K562 (cell line): ENCODE measurements at regions not wholly inside any gene's neighbourhood (a gene's known extent, or its start where the extent isn't known, plus 50 kb on each side); places are given as distances from the start of the nearest gene placed in this dataset.

ENCODE experiments used
- ATAC-seq: fragments of 200-7000 bp; cut with Tn5 transposase; 3 replicates; pipeline ENCODE4 v1.9.1; 2020; ENCODE audit warnings: moderate library complexity
- BruUV-seq: library from RNA; stranded (reverse); fragments of 400-500 nt; replicated peaks from 2 replicates; lab custom pipeline; 2021; lab: Mats Ljungman, UMichigan
- CTCF ChIA-PET: fragments of 300-600 bp; formaldehyde crosslinking; extraction: SDS; loops from one replicate; lab custom pipeline; 2021; ENCODE audit warnings: low intra/inter-chr PET ratio; lab: Yijun Ruan, JAX
- POLR2A ChIA-PET: fragments of 300-600, 350-650 bp; sonication (Branson Sonifier 250); formaldehyde crosslinking; extraction: SDS; loops from one replicate; lab custom pipeline; 2021; ENCODE audit warnings: antibody characterized with exemption, inconsistent platforms; lab: Yijun Ruan, JAX
- DNase-seq, 4 experiments: peaks; one replicate each; pipeline versions ENCODE4 v3.0.0 to v3.0.0-alpha.2; 2011 to 2018; ENCODE audit warnings: low spot score in 3 of 4, mixed read lengths in 3 of 4; ENCODE audit errors: extremely low read depth in 1 of 4
- FAIRE-seq: peaks from 2 replicates; lab custom pipeline; 2011; peaks lifted over from hg19 to GRCh38; lab: Jason Lieb, UNC
- H2AFZ ChIP-seq: 2 replicates; pipeline ENCODE4 v1.6.0; 2011; ENCODE audit warnings: low read depth, low read length, control low read depth, inconsistent platforms
- H3K27ac ChIP-seq: fragments of 200-600 bp; 3 replicates; pipeline ENCODE4 v1.8.0; 2011; ENCODE audit warnings: low read depth, mild to moderate bottlenecking, control low read depth, inconsistent platforms, low read length, moderate library complexity, mixed read lengths; ENCODE audit errors: extremely low read depth
- H3K27me3 ChIP-seq, 2 experiments: fragments of 300-600 bp in 1 of 2; 2 replicates in 1 of 2; 3 replicates in 1 of 2; pipeline versions ENCODE4 v1.6.0 to v1.8.0; 2011; ENCODE audit warnings: inconsistent platforms in 2 of 2, low read length in 2 of 2, mild to moderate bottlenecking in 1 of 2, mixed read lengths in 1 of 2, moderate library complexity in 1 of 2; ENCODE audit not compliant: control insufficient read depth in 2 of 2, insufficient read depth in 2 of 2
- H3K36me3 ChIP-seq: fragments of 300-600 bp; 3 replicates; pipeline ENCODE4 v1.8.0; 2011; ENCODE audit warnings: mild to moderate bottlenecking, low read length, inconsistent platforms; ENCODE audit not compliant: control insufficient read depth, insufficient read depth
- H3K4me1 ChIP-seq, 2 experiments: fragments of 200-600 bp in 1 of 2; replicated peaks in 1 of 2; 2 replicates in 1 of 2; 3 replicates in 1 of 2; pipeline versions ENCODE4 v1.5.1 to v1.8.0; 2011; ENCODE audit warnings: inconsistent platforms in 2 of 2, low read length in 2 of 2, mild to moderate bottlenecking in 1 of 2, mixed read lengths in 1 of 2, moderate library complexity in 1 of 2; ENCODE audit not compliant: control insufficient read depth in 2 of 2, insufficient read depth in 2 of 2
- H3K4me2 ChIP-seq: 2 replicates; pipeline ENCODE4 v1.6.1; 2011; ENCODE audit warnings: low read length, control low read depth, inconsistent platforms, mixed read lengths; ENCODE audit not compliant: insufficient read depth
- H3K4me3 ChIP-seq: fragments of 200-600 bp; sonication (generic), shearing (Covaris generic); 2 replicates; pipeline ENCODE4 v1.5.1; 2016; ENCODE audit warnings: control low read depth, inconsistent platforms
- H3K79me2 ChIP-seq: fragments of 200-600 bp; 3 replicates; pipeline ENCODE4 v1.8.0; 2011; ENCODE audit warnings: low read length, inconsistent platforms; ENCODE audit not compliant: control insufficient read depth, insufficient read depth
- H3K9ac ChIP-seq, 2 experiments: 2 replicates each; pipeline versions ENCODE4 v1.6.0 to v1.6.1; 2011; ENCODE audit warnings: low read depth in 2 of 2, low read length in 2 of 2, control low read depth in 1 of 2, inconsistent platforms in 1 of 2, mild to moderate bottlenecking in 1 of 2, mixed read lengths in 1 of 2; ENCODE audit not compliant: insufficient read depth in 1 of 2
- H3K9me1 ChIP-seq: one replicate; pipeline ENCODE4 v1.6.0; 2011; ENCODE audit warnings: inconsistent platforms, mild to moderate bottlenecking, low read length, moderate library complexity; ENCODE audit not compliant: control insufficient read depth, insufficient read depth
- H3K9me3 ChIP-seq: replicated peaks from 2 replicates; pipeline ENCODE4 v1.5.1; 2011; ENCODE audit warnings: low read depth, low read length, inconsistent platforms; ENCODE audit not compliant: control insufficient read depth, insufficient read depth
- H4K20me1 ChIP-seq: replicated peaks from 2 replicates; pipeline ENCODE4 v1.6.1; 2011; ENCODE audit warnings: low read length, inconsistent platforms, mixed read lengths; ENCODE audit not compliant: control insufficient read depth, insufficient read depth
- CHCHD3 ChIP-seq: fragments of 250-450 bp; sonication (Bioruptor Pico); IDR thresholded peaks from 2 replicates; pipeline ENCODE4 v2.1.2; 2022; ENCODE audit warnings: mild to moderate bottlenecking
- FOXK2 ChIP-seq, 2 experiments: fragments of 450-650 bp; IDR thresholded peaks in 1 of 2; conservative IDR thresholded peaks in 1 of 2; 2 replicates each; pipeline ENCODE4 v1.6.1; 2016; ENCODE audit warnings: low read depth in 2 of 2, mild to moderate bottlenecking in 1 of 2
- FUS ChIP-seq: fragments of 200-400 bp; formaldehyde crosslinking; optimal IDR thresholded peaks from 2 replicates; pipeline ENCODE3; 2017; ENCODE audit warnings: low read depth, low read length
- HCFC1 ChIP-seq: IDR thresholded peaks from 2 replicates; pipeline ENCODE4 v1.6.1; 2012; ENCODE audit warnings: low read depth, low read length, improper control_type of control experiment
- HSF4 ChIP-seq: fragments of 250-450 bp; sonication (Bioruptor Pico); IDR thresholded peaks from 2 replicates; pipeline ENCODE4 v2.1.2; 2022; ENCODE audit warnings: mild to moderate bottlenecking, moderate library complexity, borderline replicate concordance
- ILF3 ChIP-seq: fragments of 450-650 bp; IDR thresholded peaks from 2 replicates; pipeline ENCODE4 v1.6.1; 2018; ENCODE audit warnings: antibody characterized with exemption, mild to moderate bottlenecking, moderate library complexity, borderline replicate concordance
- LCOR ChIP-seq: sonication (generic); formaldehyde crosslinking; IDR thresholded peaks from 2 replicates; pipeline ENCODE4 v1.8.0; 2022; ENCODE audit warnings: mild to moderate bottlenecking, missing genetic modification reagents
- MED1 ChIP-seq: sonication (generic); formaldehyde crosslinking; IDR thresholded peaks from 2 replicates; pipeline ENCODE4 v1.8.1; 2023; ENCODE audit warnings: missing genetic modification reagents, borderline replicate concordance
- MEIS2 ChIP-seq: fragments of 450-650 bp; IDR thresholded peaks from 2 replicates; pipeline ENCODE4 v1.6.1; 2014; ENCODE audit warnings: mild to moderate bottlenecking; ENCODE audit not compliant: partially characterized antibody
- SMAD3 ChIP-seq: fragments of 450-650 bp; formaldehyde crosslinking; conservative IDR thresholded peaks from 2 replicates; pipeline ENCODE4 v1.4.0; 2020; ENCODE audit warnings: mild to moderate bottlenecking
- ZZZ3 ChIP-seq: fragments of 450-650 bp; IDR thresholded peaks from 2 replicates; pipeline ENCODE4 v1.6.1; 2016; ENCODE audit warnings: antibody characterized with exemption, mild to moderate bottlenecking, moderate library complexity
- WGBS: fragments of 100-300 bp; shearing (Covaris generic); methylation state at CpG from one replicate; pipeline ENCODE4 v1.1.6; 2016; ENCODE audit warnings: low coverage, mixed read lengths; ENCODE audit not compliant: insufficient coverage; ENCODE audit errors: missing lambda C conversion rate; 5-methylcytosine and 5-hydroxymethylcytosine counted together
- in situ Hi-C: fragments of 300-500 bp; cut with MboI; formaldehyde crosslinking; loops from 4 replicates; pipeline ENCODE4 v1.15.0; 2018; ENCODE audit warnings: inconsistent platforms, mixed read lengths
- intact Hi-C: fragments of 100-400 bp; cut with micrococcal nuclease; formaldehyde crosslinking; loops from 2 replicates; pipeline ENCODE4 v1.14.2; 2022
- TF ChIP-seq, protein P1 (sequence below): fragments of 450-650 bp; IDR thresholded peaks from 2 replicates; pipeline ENCODE4 v1.6.1; 2016; ENCODE audit warnings: mild to moderate bottlenecking

DNA sequence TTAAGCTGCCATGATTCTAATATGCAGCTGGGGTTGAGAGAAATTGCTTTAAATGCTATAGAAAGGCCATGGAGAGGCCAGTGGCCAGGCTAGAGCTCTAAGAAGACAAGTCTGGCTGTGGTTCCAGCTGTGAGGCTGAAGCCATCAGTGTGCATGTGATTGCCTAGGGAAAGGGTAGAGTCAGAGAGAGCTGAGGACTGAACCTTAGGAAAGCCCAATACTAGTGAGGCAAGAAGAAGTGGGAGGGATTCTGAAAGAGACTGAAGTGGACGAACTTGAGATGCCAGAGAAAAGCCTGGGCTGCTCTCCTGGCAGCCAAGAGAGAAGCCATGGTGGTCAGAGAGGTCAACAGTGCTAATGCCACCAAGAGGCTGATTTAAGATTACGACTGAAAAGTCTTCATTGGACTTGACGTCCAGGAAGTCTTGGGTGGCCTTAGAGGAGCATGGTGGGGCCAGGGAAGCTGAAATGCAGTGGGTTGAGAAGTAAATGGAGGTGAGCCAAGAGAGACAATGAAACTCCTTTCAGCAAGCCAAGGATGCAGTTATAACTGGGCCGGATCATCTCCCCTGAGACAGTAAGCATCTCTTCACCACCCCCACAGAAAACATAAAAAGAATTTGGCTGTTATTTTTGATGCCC, 133.2 kb downstream of the TMEM174 start:
- Histone ChIP-seq H3K4me3 (no peak overlapping the region), H3K9ac (no peak overlapping the region), H3K27ac (no peak overlapping the region), H3K4me2 (no peak overlapping the region)
- no TSS peak for BruUV-seq
- 0% methylated on average over 4 of the region's 4 CpGs for WGBS
- ATAC-seq, result no peak
- no peak for DNase-seq
- FAIRE-seq, result no peak
- no peak for TF ChIP-seq FOXK2 (conservative IDR thresholded peaks at IDR 0.05 in 1 of 2, IDR thresholded peaks at IDR 0.05 in 1 of 2; ENCODE audit: low read depth in 2 of 2)
- no peak for TF ChIP-seq HCFC1
- no peak for TF ChIP-seq LCOR
- TF ChIP-seq ILF3, result no peak
- TF ChIP-seq ZZZ3, result no peak
- TF ChIP-seq MED1 (CRISPR knock-in tag), result no peak
- no peak for TF ChIP-seq MEIS2
- TF ChIP-seq, protein P1, sequence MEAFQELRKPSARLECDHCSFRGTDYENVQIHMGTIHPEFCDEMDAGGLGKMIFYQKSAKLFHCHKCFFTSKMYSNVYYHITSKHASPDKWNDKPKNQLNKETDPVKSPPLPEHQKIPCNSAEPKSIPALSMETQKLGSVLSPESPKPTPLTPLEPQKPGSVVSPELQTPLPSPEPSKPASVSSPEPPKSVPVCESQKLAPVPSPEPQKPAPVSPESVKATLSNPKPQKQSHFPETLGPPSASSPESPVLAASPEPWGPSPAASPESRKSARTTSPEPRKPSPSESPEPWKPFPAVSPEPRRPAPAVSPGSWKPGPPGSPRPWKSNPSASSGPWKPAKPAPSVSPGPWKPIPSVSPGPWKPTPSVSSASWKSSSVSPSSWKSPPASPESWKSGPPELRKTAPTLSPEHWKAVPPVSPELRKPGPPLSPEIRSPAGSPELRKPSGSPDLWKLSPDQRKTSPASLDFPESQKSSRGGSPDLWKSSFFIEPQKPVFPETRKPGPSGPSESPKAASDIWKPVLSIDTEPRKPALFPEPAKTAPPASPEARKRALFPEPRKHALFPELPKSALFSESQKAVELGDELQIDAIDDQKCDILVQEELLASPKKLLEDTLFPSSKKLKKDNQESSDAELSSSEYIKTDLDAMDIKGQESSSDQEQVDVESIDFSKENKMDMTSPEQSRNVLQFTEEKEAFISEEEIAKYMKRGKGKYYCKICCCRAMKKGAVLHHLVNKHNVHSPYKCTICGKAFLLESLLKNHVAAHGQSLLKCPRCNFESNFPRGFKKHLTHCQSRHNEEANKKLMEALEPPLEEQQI, result no peak
- no peak for TF ChIP-seq CHCHD3
- TF ChIP-seq SMAD3 (CRISPR knock-in tag), result no peak
- TF ChIP-seq HSF4, result no peak
- no peak for TF ChIP-seq FUS
- TF ChIP-seq, all 486 proteins: peak for 0
- peaks cover 0 to 5% of the 10 kb centered on the region in 2 experiments; a peak in 1 of 5 replicates for H3K4me1 ChIP-seq
- H4K20me1 ChIP-seq, result no peaks in the 10 kb centered on the region
- no peaks in the 10 kb centered on the region for H3K79me2 ChIP-seq
- no peak overlapping the region for H2AFZ ChIP-seq
- ChIA-PET CTCF (interaction anchor here (0.7 kb wide), 1 partner anchor 590 kb away, joined by 3 read pairs; no protein-coding TSS in a partner anchor), POLR2A (no interaction called here)
- intact Hi-C loops, result no loop called here
- in situ Hi-C loops, result no loop called here
- peaks cover 7 to 46% of the 10 kb centered on the region in 2 experiments; a peak in 4 of 5 replicates for H3K27me3 ChIP-seq
- no peaks in the 10 kb centered on the region for H3K9me3 ChIP-seq
- H3K9me1 ChIP-seq, result no peaks in the 10 kb centered on the region
- no peaks in the 10 kb centered on the region for H3K36me3 ChIP-seq
